Heart right ventricle (tissue), 16 donors: ENCODE measurements at regions not wholly inside any gene's neighbourhood (a gene's known extent, or its start where the extent isn't known, plus 50 kb on each side); places are given as distances from the start of the nearest gene placed in this dataset.
A peak's percentile ranks its signal among the peaks of the same experiment; 100 is the strongest.

Experiments used
- ATAC-seq, 8 donors: fragments of 200-7000 bp; cut with Tn5 transposase; one replicate each; pipeline ENCODE4 v1.9.1; 2020; ENCODE audit warnings: mild to moderate bottlenecking in 8 of 8, moderate library complexity in 8 of 8, moderate number of reproducible peaks in 1 of 8
- DNase-seq, 2 donors: peaks; one replicate each; pipeline ENCODE4 v3.0.0-alpha.2; 2020
- H3K27ac ChIP-seq, 10 donors: fragments of 200-600 bp; sonication (generic) in 2 of 10; one replicate each; pipeline versions ENCODE4 v1.5.0 to v1.8.0; 2020 to 2022; ENCODE audit warnings: mild to moderate bottlenecking in 3 of 10
- H3K27me3 ChIP-seq, 7 donors: fragments of 200-600 bp; one replicate each; pipeline ENCODE4 v1.8.0; 2021 to 2022; ENCODE audit warnings: mild to moderate bottlenecking in 2 of 7
- H3K36me3 ChIP-seq, 9 donors: fragments of 200-600 bp; sonication (generic) in 1 of 9; one replicate each; pipeline versions ENCODE4 v1.5.0 to v1.8.0; 2020 to 2022; ENCODE audit warnings: mild to moderate bottlenecking in 2 of 9
- H3K4me1 ChIP-seq, 9 donors: fragments of 200-600 bp; sonication (generic) in 1 of 9; one replicate each; pipeline versions ENCODE4 v1.5.0 to v1.8.0; 2020 to 2022; ENCODE audit warnings: mild to moderate bottlenecking in 4 of 9
- H3K4me3 ChIP-seq, 10 donors: fragments of 200-600 bp; sonication (generic) in 2 of 10; one replicate each; pipeline versions ENCODE4 v1.5.0 to v1.8.0; 2020 to 2022; ENCODE audit warnings: mild to moderate bottlenecking in 7 of 10, moderate library complexity in 2 of 10
- H3K9me3 ChIP-seq, 11 donors: fragments of 200-600 bp in 10 of 11; sonication (generic) in 2 of 11; one replicate each; pipeline versions ENCODE4 v1.5.0 to v1.8.0; 2013 to 2022; ENCODE audit warnings: mild to moderate bottlenecking in 2 of 11, control low read depth in 1 of 11, moderate library complexity in 1 of 11
- WGBS, 2 donors: extraction: QIAGEN DNeasy Blood & Tissue Kit; methylation state at CpG; one replicate each; pipeline ENCODE4 v1.1.7; 2013; ENCODE audit warnings: inconsistent platforms in 1 of 2; 5-methylcytosine and 5-hydroxymethylcytosine counted together
- intact Hi-C, 10 donors: fragments of 100-400 bp; cut with DNase I; formaldehyde crosslinking; loops; one replicate each; pipeline versions ENCODE4 v1.11.1 to v1.14.2; 2022
- TF ChIP-seq, protein P1 (sequence below), 9 donors: fragments of 200-600 bp; sonication (generic) in 2 of 9; IDR thresholded peaks; one replicate each; pipeline versions ENCODE4 v1.5.0 to v1.8.0; 2021 to 2022; ENCODE audit warnings: antibody characterized with exemption in 9 of 9, mild to moderate bottlenecking in 5 of 9, moderate library complexity in 1 of 9
- donor health status: Arrhythmogenic right ventricular cardiomyopathy.
- donor health status: ischemic (EF 13 %, LVEDD 7.1; RV severe dilation, severe dysfunction).
- donor health status: healthy with polysubstance abuse.
- donor health status: DM: no; HTN: yes; CAD: no.
- donor health status: DM: no; HTN: no; CAD: no.
- donor health status: ischemic (EF 25% LVEDD 6.9; RV normal size, moderate dysfunction).
- donor health status: ischemic (EF 25% LVEDD 5.7; RV mildly dilated, moderate dysfunction).
- donor health status: healthy.
- donor health status: DM: yes; HTN: yes; CAD: no.
- donor health status: Ischemic cardiomyopathy.
- donor health status: ischemic (EF 35%, LVEDD 5.7; RV mildly dilated, moderate dysfunction).
- donor health status: nonischemic (EF 11% LVEDD 7.7; RV severe dilation, severe dysfunction).
- donor health status: DM: yes; HTN: yes; CAD: no.
- donor health status: PGD.
- donor health status: ischemic (EF 29% LVEDD 5.4; RV normal size, mild dysfunction).
- donor health status: nonischemic (EF 23%, LVEDD 6.1; RV moderate dilation, normal function).

DNA sequence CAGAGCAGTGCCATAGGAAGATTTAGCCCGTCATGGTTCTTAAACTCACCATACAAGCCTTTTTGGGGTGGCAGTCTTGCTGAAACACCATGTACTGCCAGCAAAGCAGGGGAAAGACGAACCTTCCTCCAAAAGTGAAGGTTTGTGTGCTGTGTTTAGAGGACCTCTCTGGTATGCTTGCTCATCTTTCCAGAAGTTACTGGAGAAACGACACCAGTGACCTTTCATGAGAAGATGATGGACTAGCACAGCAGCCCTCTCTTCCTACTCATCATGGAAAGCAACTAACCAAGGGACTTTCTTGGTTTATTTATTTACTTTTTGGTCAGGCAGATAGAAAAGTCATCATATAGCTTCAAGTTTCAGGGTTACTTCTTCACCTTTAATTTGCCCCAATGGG lies 247.4 kb downstream of the PTEN start:
- Histone ChIP-seq H3K27ac (no peak overlapping the region), H3K4me1 (peaks cover 0 to 62% (median 7%) of the 10 kb centered on the region in 9 donors), H3K4me3 (no peak overlapping the region), H3K36me3 (no peaks in the 10 kb centered on the region), H3K27me3 (no peaks in the 10 kb centered on the region), H3K9me3 (no peaks in the 10 kb centered on the region)
- no peak for ATAC-seq
- DNase-seq = no peak
- TF ChIP-seq, protein P1, sequence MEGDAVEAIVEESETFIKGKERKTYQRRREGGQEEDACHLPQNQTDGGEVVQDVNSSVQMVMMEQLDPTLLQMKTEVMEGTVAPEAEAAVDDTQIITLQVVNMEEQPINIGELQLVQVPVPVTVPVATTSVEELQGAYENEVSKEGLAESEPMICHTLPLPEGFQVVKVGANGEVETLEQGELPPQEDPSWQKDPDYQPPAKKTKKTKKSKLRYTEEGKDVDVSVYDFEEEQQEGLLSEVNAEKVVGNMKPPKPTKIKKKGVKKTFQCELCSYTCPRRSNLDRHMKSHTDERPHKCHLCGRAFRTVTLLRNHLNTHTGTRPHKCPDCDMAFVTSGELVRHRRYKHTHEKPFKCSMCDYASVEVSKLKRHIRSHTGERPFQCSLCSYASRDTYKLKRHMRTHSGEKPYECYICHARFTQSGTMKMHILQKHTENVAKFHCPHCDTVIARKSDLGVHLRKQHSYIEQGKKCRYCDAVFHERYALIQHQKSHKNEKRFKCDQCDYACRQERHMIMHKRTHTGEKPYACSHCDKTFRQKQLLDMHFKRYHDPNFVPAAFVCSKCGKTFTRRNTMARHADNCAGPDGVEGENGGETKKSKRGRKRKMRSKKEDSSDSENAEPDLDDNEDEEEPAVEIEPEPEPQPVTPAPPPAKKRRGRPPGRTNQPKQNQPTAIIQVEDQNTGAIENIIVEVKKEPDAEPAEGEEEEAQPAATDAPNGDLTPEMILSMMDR (IDR thresholded peaks at IDR 0.05) = no peak
- 87 to 92% methylated on average over 3 of the region's 3 CpGs for WGBS, 2 donors
- intact Hi-C loops = loop anchor here in 7 of 10 donors (5.0 to 10.0 kb wide), 4 partner anchors 249 to 274 kb away; partner anchors contain the start of genes KLLN (in 2 of the 7) and PTEN (in 2 of the 7)

- peaks cover 0 to 62% (median 7%) of the 10 kb centered on the region in 9 donors for H3K4me1 ChIP-seq
- H3K4me3 ChIP-seq = no peak overlapping the region
- intact Hi-C loops = loop anchor here in 7 of 10 donors (5.0 to 10.0 kb wide), 4 partner anchors 249 to 274 kb away; partner anchors contain the start of genes KLLN (in 2 of the 7) and PTEN (in 2 of the 7)
- 76 to 78% methylated on average over 2 of the region's 2 CpGs for WGBS, 2 donors
- ATAC-seq = no peak
- no peaks in the 10 kb centered on the region for H3K27me3 ChIP-seq
- no peak for DNase-seq
- no peaks in the 10 kb centered on the region for H3K36me3 ChIP-seq
- TF ChIP-seq, protein P1 (IDR thresholded peaks at IDR 0.05) = no peak
- no peaks in the 10 kb centered on the region for H3K9me3 ChIP-seq
- H3K27ac ChIP-seq = no peak overlapping the region
Measured at GRCh38 chr10:88111294-88111693, 247.9 kb downstream of the PTEN start.

- peak overlapping the region in 2 of 10 donors; percentile 21 to 26 for H3K27ac ChIP-seq
- ATAC-seq (peak in 6 of 8 donors; percentile 34 to 52 (median 44)), DNase-seq (peak; percentile 21 to 33)
- no peaks in the 10 kb centered on the region for H3K36me3 ChIP-seq
- no peak overlapping the region for H3K4me3 ChIP-seq
- intact Hi-C loops = loop anchor here in 7 of 10 donors (5.0 to 10.0 kb wide), 4 partner anchors 251 to 272 kb away; partner anchors contain the start of genes KLLN (in 2 of the 7) and PTEN (in 2 of the 7)
- no peaks in the 10 kb centered on the region for H3K9me3 ChIP-seq
- H3K27me3 ChIP-seq = no peaks in the 10 kb centered on the region
- peaks cover 0 to 61% (median 7%) of the 10 kb centered on the region in 9 donors for H3K4me1 ChIP-seq
- TF ChIP-seq, protein P1 (IDR thresholded peaks at IDR 0.05) = no peak
- 69 to 78% methylated on average over 1 of the region's 1 CpG for WGBS, 2 donors
Measured at GRCh38 chr10:88113232-88113631, 249.8 kb downstream of the PTEN start.

DNA sequence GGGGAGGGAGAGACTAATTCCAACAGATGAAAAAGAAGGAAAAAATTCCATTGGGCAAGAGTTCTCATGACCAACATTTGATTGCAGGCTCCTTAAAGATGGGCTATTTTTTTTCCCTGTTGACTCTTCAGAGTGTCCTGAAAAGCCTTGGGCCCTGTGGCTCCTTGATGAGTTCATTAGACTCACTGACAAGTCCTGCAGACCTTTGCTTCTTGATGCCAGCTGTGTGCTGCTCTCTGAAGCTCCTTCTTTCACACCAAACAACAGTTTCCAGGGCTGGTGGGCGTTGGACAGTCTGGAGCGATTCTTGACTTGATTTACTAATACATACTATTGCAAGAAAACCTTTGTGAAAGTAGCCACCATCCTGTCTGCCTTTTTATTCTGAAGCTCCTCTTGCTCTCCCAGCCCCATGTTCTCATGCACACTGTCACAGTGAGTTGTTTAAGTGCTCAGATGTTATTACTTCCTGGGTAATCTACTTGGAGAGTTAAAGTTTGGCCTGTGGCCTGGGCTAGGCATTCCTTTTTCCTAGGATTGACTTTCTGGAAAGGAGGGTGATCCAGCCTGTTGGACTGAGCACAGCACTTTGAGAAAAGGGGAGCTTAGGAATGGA lies 250.3 kb downstream of the PTEN start:
- TF ChIP-seq, protein P1 (IDR thresholded peaks at IDR 0.05) = no peak
- intact Hi-C loops = loop anchor here (1.0 to 10.0 kb wide), 7 partner anchors 251 to 271 kb away; partner anchors contain the start of genes KLLN (in 4 of the 10) and PTEN (in 4 of the 10)
- DNase-seq = no peak
- no peak overlapping the region for H3K4me3 ChIP-seq
- peak overlapping the region in 2 of 10 donors; percentile 21 to 26 for H3K27ac ChIP-seq
- H3K9me3 ChIP-seq = no peaks in the 10 kb centered on the region
- ATAC-seq = peak in 1 of 8 donors; percentile 22
- 76 to 96% methylated on average over 2 of the region's 2 CpGs for WGBS, 2 donors
- H3K4me1 ChIP-seq = peaks cover 0 to 61% (median 7%) of the 10 kb centered on the region in 9 donors
- no peaks in the 10 kb centered on the region for H3K27me3 ChIP-seq
- no peaks in the 10 kb centered on the region for H3K36me3 ChIP-seq
